ENCODE measurements at regions not wholly inside any gene's neighbourhood (a gene's known extent, or its start where the extent isn't known, plus 50 kb on each side); places are given as distances from the start of the nearest gene placed in this dataset.

GRCh38 chr14:95440951-95441350 lies 75.5 kb downstream of the SYNE3 start:
- Histone ChIP-seq H3K36me3 (ENCODE audit: control insufficient read depth in 2 of 2, extremely low read depth in 1 of 2, insufficient read depth in 2 of 2, low read length in 2 of 2) (no peaks in the 10 kb centered on the region), H2AFZ (ENCODE audit: low read depth, low read length) (no peak overlapping the region), H3K9me3 (replicated peaks; ENCODE audit: control insufficient read depth, insufficient read depth, low read length) (no peaks in the 10 kb centered on the region), H3K27ac (ENCODE audit: insufficient read depth, low read depth, low read length) (no peak overlapping the region), H3K9me1 (replicated peaks; ENCODE audit: control insufficient read depth, extremely low read depth, insufficient read depth, low read length) (no peaks in the 10 kb centered on the region), H3K9ac (replicated peaks; ENCODE audit: extremely low read depth, insufficient read depth, low read length) (no peak overlapping the region), H3K4me3 (replicated peaks in 1 of 3; ENCODE audit: insufficient read depth in 1 of 3, low read depth in 1 of 3, low read length in 3 of 3) (no peak overlapping the region), H4K20me1 (replicated peaks; ENCODE audit: control insufficient read depth, extremely low read depth, insufficient read depth, low read length) (no peaks in the 10 kb centered on the region), H3K4me2 (ENCODE audit: insufficient read depth, low read length) (no peak overlapping the region), H3K79me2 (ENCODE audit: control insufficient read depth, insufficient read depth, low read length) (no peaks in the 10 kb centered on the region), H3K4me1 (ENCODE audit: control insufficient read depth, extremely low read depth, insufficient read depth, low read length) (no peaks in the 10 kb centered on the region), H3K27me3 (ENCODE audit: control insufficient read depth in 2 of 2, insufficient read depth in 2 of 2, low read length in 2 of 2) (no peaks in the 10 kb centered on the region)
- dilution Hi-C loops (cut with MboI; ENCODE audit: extremely low pct_ligation_motif_present, low sequenced_read_pairs) = no loop called here
- ChIA-PET CTCF (interaction anchor here (0.7 to 4.5 kb wide), 4 partner anchors 14 to 91 kb away, joined by 3 to 26 read pairs (median 8); no protein-coding TSS in a partner anchor), POLR2A (no interaction called here)
- no TSS peak for BruUV-seq (replicated peaks)
- DNase-seq (ENCODE audit: low read depth, low spot score) (no peak), FAIRE-seq (no peak)
- no peak for TF ChIP-seq POLR2AphosphoS5 (IDR thresholded peaks at IDR 0.05; ENCODE audit: insufficient read depth, low read depth, low read length)
- TF ChIP-seq, protein P1, sequence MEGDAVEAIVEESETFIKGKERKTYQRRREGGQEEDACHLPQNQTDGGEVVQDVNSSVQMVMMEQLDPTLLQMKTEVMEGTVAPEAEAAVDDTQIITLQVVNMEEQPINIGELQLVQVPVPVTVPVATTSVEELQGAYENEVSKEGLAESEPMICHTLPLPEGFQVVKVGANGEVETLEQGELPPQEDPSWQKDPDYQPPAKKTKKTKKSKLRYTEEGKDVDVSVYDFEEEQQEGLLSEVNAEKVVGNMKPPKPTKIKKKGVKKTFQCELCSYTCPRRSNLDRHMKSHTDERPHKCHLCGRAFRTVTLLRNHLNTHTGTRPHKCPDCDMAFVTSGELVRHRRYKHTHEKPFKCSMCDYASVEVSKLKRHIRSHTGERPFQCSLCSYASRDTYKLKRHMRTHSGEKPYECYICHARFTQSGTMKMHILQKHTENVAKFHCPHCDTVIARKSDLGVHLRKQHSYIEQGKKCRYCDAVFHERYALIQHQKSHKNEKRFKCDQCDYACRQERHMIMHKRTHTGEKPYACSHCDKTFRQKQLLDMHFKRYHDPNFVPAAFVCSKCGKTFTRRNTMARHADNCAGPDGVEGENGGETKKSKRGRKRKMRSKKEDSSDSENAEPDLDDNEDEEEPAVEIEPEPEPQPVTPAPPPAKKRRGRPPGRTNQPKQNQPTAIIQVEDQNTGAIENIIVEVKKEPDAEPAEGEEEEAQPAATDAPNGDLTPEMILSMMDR (IDR thresholded peaks at IDR 0.05; ENCODE audit: extremely low read depth in 1 of 2, insufficient read depth in 1 of 2, low read depth in 1 of 2, low read length in 2 of 2) = no peak
- TF ChIP-seq EZH2 (IDR thresholded peaks at IDR 0.05; ENCODE audit: borderline replicate concordance, low read depth, low read length, severe bottlenecking) = no peak
- TF ChIP-seq MYC (IDR thresholded peaks at IDR 0.05; ENCODE audit: low read depth, low read length) = no peak
- intact Hi-C loops (cut with micrococcal nuclease) = loop anchor here (5.0 kb wide), 2 partner anchors 241 to 331 kb away; no protein-coding TSS in a partner anchor

DNA sequence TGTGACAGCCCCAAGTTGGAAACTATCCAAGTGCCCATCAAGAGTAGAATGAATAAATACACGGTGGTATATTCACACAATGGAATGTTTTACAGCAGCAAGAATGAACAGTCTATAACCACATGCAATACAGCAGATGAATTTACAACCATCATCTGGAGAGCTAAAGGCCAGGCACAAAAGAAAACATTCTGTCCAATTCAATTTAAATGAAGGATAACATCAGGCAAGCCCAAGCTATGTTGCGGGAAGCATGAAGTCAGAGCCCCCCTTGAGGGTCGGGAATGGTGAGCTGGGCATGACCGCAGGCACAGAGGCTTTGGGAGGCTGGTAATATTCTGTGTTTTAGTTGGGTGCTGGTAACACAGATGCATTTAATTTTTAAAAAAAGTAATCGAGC lies 76.0 kb downstream of the SYNE3 start:
- intact Hi-C loops (cut with micrococcal nuclease) = loop anchor here (5.0 kb wide), 2 partner anchors 242 to 332 kb away; no protein-coding TSS in a partner anchor
- POLR2A ChIA-PET = no interaction called here
- FAIRE-seq = no peak

More for the DNA sequence above, 76.0 kb downstream of the SYNE3 start:
- no peak for DNase-seq (ENCODE audit: low read depth, low spot score)
- H3K9me1 ChIP-seq (replicated peaks; ENCODE audit: control insufficient read depth, extremely low read depth, insufficient read depth, low read length) = no peaks in the 10 kb centered on the region
- BruUV-seq (replicated peaks) = no TSS peak
- H3K27ac ChIP-seq (ENCODE audit: insufficient read depth, low read depth, low read length) = no peak overlapping the region
- no peak overlapping the region for H3K9ac ChIP-seq (replicated peaks; ENCODE audit: extremely low read depth, insufficient read depth, low read length)
- H3K4me1 ChIP-seq (ENCODE audit: control insufficient read depth, extremely low read depth, insufficient read depth, low read length) = no peaks in the 10 kb centered on the region
- CTCF ChIA-PET = interaction anchor here (0.6 to 4.5 kb wide), 5 partner anchors 14 to 91 kb away, joined by 3 to 26 read pairs (median 5); no protein-coding TSS in a partner anchor
- H3K9me3 ChIP-seq (replicated peaks; ENCODE audit: control insufficient read depth, insufficient read depth, low read length) = no peaks in the 10 kb centered on the region
- H3K36me3 ChIP-seq (ENCODE audit: control insufficient read depth in 2 of 2, extremely low read depth in 1 of 2, insufficient read depth in 2 of 2, low read length in 2 of 2) = no peaks in the 10 kb centered on the region
- dilution Hi-C loops (cut with MboI; ENCODE audit: extremely low pct_ligation_motif_present, low sequenced_read_pairs) = no loop called here
- no peak overlapping the region for H2AFZ ChIP-seq (ENCODE audit: low read depth, low read length)
- no peak overlapping the region for H3K4me3 ChIP-seq (replicated peaks in 1 of 3; ENCODE audit: insufficient read depth in 1 of 3, low read depth in 1 of 3, low read length in 3 of 3)
- no peak overlapping the region for H3K4me2 ChIP-seq (ENCODE audit: insufficient read depth, low read length)
- H4K20me1 ChIP-seq (replicated peaks; ENCODE audit: control insufficient read depth, extremely low read depth, insufficient read depth, low read length) = no peaks in the 10 kb centered on the region
- no peaks in the 10 kb centered on the region for H3K79me2 ChIP-seq (ENCODE audit: control insufficient read depth, insufficient read depth, low read length)
- no peaks in the 10 kb centered on the region for H3K27me3 ChIP-seq (ENCODE audit: control insufficient read depth in 2 of 2, insufficient read depth in 2 of 2, low read length in 2 of 2)
- TF ChIP-seq GATA2 (IDR thresholded peaks at IDR 0.05; ENCODE audit: insufficient read depth, insufficient read length, low read depth, low read length) (no peak), POLR2A (IDR thresholded peaks at IDR 0.05; ENCODE audit: low read depth, low read length) (no peak), POLR2AphosphoS5 (IDR thresholded peaks at IDR 0.05; ENCODE audit: insufficient read depth, low read depth, low read length) (no peak)

All from endothelial cell of umbilical vein (primary cell).